C4-2B (cell line): ENCODE measurements at regions not wholly inside any gene's neighbourhood (a gene's known extent, or its start where the extent isn't known, plus 50 kb on each side); places are given as distances from the start of the nearest gene placed in this dataset.

Experiments
- ZFX ChIP-seq: fragments of 450-650 bp; IDR thresholded peaks from 2 replicates; pipeline ENCODE4 v1.6.1; 2017
- TF ChIP-seq, protein P1 (sequence below): fragments of 450-650 bp; conservative IDR thresholded peaks from 2 replicates; pipeline ENCODE4 v1.5.1; 2017; ENCODE audit warnings: mild to moderate bottlenecking

DNA sequence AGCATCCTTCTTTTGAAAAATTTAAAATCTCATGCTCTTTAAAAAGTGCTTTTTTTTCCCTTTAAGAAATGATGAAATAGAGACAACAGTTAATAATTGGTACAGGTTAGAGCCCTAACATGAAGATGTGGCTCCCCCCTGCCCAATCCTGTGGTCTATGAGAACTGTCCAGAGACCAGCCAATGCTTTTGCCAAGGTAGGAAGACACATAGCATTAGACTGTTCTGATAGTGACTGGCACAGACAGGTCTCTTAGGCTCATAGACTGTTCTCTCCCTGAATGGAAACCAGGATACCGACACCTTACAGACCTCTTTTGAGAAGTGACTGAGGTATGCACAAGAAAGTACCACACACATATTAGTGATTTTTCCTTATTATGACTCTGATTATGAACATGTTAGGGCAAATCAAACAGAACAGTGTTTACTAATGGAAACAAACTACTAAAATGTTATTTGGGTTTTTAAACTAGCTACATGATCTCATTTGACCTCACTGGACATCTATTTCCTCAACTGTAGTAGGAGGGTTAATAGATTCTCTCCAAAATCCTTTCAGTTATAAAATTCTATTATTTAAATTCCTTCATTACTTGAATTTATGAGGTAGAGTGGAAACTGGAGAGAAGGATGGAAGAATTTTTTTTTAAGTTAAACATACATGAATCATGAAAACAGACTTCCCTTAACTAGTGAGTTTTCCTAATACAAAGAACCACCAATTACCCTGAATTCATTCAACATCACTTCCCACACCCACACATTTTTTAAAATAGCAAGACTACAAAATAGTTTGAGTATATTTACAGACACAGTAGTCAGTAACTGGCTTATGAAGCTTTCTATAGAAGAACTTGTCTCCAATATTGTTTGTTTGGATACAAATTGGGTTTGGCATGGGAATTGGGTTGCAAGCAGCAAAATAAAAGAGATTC, 120.4 kb downstream of the OGFRL1 start:
- TF ChIP-seq, protein P1, sequence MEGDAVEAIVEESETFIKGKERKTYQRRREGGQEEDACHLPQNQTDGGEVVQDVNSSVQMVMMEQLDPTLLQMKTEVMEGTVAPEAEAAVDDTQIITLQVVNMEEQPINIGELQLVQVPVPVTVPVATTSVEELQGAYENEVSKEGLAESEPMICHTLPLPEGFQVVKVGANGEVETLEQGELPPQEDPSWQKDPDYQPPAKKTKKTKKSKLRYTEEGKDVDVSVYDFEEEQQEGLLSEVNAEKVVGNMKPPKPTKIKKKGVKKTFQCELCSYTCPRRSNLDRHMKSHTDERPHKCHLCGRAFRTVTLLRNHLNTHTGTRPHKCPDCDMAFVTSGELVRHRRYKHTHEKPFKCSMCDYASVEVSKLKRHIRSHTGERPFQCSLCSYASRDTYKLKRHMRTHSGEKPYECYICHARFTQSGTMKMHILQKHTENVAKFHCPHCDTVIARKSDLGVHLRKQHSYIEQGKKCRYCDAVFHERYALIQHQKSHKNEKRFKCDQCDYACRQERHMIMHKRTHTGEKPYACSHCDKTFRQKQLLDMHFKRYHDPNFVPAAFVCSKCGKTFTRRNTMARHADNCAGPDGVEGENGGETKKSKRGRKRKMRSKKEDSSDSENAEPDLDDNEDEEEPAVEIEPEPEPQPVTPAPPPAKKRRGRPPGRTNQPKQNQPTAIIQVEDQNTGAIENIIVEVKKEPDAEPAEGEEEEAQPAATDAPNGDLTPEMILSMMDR = no peak
- no peak for TF ChIP-seq ZFX
